Natural killer cell treated with Interleukin-12 subunit alpha and Interleukin-12 subunit beta and Interleukin-15 and Interleukin-18, amount 100 ng/mL, for 72 hours (primary cell): ENCODE measurements at regions not wholly inside any gene's neighbourhood (a gene's known extent, or its start where the extent isn't known, plus 50 kb on each side); places are given as distances from the start of the nearest gene placed in this dataset.

Experiments used
- ATAC-seq, 2 donors: fragments of 150-1000 bp; cut with Tn5 transposase in 1 of 2; sonication (Bioruptor Pico), chemical (Tn5 transposase) in 1 of 2; 2 replicates each; pipeline ENCODE4 v1.10.0; 2021
- DNase-seq: peaks from one replicate; pipeline ENCODE4 v3.0.0; 2022; ENCODE audit warnings: low spot score
- H3K27ac Mint-ChIP-seq, 2 donors: 1 replicate in 1 of 2; 2 replicates in 1 of 2; pipeline ENCODE4 v1.8.0; 2022; ENCODE audit warnings: mixed read lengths in 2 of 2, mild to moderate bottlenecking in 1 of 2, moderate library complexity in 1 of 2
- H3K27me3 Mint-ChIP-seq, 2 donors: 1 replicate in 1 of 2; 2 replicates in 1 of 2; pipeline ENCODE4 v1.8.0; 2022; ENCODE audit warnings: mixed read lengths in 2 of 2
- H3K36me3 Mint-ChIP-seq: one replicate; pipeline ENCODE4 v1.8.0; 2022; ENCODE audit warnings: mixed read lengths
- H3K4me1 Mint-ChIP-seq, 2 donors: 1 replicate in 1 of 2; 2 replicates in 1 of 2; pipeline ENCODE4 v1.8.0; 2022; ENCODE audit warnings: low read depth in 2 of 2, mixed read lengths in 2 of 2, mild to moderate bottlenecking in 1 of 2
- H3K4me3 Mint-ChIP-seq: one replicate; pipeline ENCODE4 v1.8.0; 2022; ENCODE audit warnings: mixed read lengths
- H3K9me3 Mint-ChIP-seq: 2 replicates; pipeline ENCODE4 v1.8.0; 2022; ENCODE audit warnings: mixed read lengths

DNA sequence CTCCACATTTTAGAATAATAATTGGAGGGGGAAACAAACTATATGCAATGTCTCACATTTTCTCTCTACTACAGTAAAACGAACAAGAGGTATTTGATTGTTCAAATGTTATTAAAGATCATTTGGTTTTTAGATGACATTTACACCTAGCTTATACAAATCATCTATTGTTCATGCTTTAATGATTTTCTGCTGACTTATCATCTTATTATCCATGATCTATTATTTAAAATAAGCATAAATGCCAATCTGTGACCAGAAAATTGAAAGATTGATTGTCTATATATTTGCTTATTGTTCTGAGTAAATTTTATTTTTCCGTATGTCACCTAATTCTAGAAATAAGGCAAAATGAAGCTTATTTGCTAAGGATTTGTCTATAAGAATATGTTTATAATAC, 537.2 kb downstream of the KCNJ3 start:
- no peaks in the 10 kb centered on the region for H3K27me3 Mint-ChIP-seq
- no peak for ATAC-seq
- no peak for DNase-seq
- peaks cover 5% of the 10 kb centered on the region for H3K36me3 Mint-ChIP-seq
- no peak overlapping the region for H3K4me3 Mint-ChIP-seq
- H3K4me1 Mint-ChIP-seq = no peaks in the 10 kb centered on the region
- no peak overlapping the region for H3K27ac Mint-ChIP-seq
- H3K9me3 Mint-ChIP-seq = peaks cover 12% of the 10 kb centered on the region

DNA sequence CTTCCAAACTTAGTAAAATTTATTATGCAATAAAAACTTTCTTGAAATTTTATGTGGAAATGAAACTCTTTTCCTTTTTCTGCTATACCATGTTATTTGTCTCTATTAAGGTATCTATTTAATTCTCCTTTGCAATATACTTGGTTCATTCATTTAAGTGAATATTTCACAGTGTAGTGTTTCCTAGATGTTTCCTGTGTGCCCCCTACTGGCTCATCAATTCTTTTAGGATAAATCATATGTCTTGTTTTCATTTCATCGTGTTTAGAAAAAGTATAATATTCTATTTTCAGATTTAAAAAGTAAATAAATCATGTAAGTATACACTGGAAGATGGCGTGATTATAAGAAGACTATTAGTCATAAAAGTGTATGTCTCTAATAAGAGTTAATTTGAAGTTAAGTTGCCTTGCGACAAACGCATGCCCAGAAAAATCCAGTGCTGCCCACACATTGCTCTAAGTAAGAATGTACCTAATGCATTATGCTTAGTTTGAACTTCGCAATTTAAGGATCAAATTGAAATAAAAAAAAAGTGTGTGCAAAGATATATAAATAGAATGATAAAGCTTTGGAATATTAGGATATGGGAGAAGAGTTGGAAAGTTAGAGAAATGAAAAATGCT, 525.4 kb downstream of the KCNJ3 start:
- no peak overlapping the region for H3K4me3 Mint-ChIP-seq
- no peaks in the 10 kb centered on the region for H3K27me3 Mint-ChIP-seq
- no peaks in the 10 kb centered on the region for H3K36me3 Mint-ChIP-seq
- H3K4me1 Mint-ChIP-seq = no peaks in the 10 kb centered on the region
- DNase-seq = no peak
- no peak overlapping the region for H3K27ac Mint-ChIP-seq
- ATAC-seq = no peak
- H3K9me3 Mint-ChIP-seq = peaks cover 6% of the 10 kb centered on the region

DNA sequence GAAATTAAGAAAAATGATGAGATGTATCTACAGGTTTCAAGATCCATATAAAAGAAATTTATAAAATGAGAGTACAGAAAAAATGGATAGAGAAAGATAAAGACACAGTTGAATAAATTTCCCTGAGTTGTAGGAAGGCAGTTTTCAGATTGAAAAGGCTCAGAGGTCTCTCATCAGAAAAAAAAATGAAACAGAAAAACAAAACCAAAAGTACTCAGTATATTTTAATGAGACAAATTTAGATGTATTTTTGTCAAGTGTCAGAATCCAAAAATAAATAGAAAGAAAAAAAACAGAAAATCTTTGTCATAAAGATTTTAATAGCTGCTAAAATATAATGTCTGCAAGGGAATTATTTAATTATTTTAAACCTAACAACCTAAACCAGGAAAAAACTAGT, 520.5 kb downstream of the KCNJ3 start:
- Mint-ChIP-seq H3K36me3 (no peaks in the 10 kb centered on the region), H3K27ac (no peak overlapping the region), H3K4me1 (no peaks in the 10 kb centered on the region), H3K4me3 (no peak overlapping the region), H3K27me3 (no peaks in the 10 kb centered on the region), H3K9me3 (peaks cover 19% of the 10 kb centered on the region)
- DNase-seq (no peak), ATAC-seq (no peak)

DNA sequence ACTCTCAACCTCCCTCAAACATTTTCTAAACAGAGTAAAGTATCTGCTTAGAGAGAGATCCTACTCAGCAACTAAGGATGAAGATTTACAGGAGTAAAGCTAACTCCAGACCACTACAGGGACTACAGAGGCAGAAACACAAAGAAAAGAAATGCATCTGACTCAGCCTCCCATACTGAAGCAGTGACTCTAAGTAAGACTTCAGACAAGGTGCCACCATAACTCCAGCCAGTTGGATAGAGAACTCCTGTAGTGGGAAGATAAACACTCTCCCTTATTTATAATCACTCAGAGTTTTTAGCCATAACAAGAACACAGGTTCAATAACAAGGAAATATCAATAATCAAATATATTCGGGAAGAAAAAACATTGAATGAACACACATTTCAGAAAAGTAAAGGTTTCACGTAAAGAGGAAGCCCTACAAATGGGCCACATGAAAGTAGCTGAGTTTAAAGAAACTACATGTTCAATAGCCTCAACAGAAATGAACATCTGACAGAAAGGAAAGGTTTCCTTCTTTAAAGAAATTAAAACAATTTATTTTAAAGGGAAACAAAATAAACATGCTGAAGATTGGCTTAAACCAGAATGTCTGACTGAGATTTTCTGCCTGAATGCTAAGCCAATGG, 519.9 kb downstream of the KCNJ3 start:
- Mint-ChIP-seq H3K4me3 (no peak overlapping the region), H3K27me3 (no peaks in the 10 kb centered on the region)
- ATAC-seq = no peak

DNA sequence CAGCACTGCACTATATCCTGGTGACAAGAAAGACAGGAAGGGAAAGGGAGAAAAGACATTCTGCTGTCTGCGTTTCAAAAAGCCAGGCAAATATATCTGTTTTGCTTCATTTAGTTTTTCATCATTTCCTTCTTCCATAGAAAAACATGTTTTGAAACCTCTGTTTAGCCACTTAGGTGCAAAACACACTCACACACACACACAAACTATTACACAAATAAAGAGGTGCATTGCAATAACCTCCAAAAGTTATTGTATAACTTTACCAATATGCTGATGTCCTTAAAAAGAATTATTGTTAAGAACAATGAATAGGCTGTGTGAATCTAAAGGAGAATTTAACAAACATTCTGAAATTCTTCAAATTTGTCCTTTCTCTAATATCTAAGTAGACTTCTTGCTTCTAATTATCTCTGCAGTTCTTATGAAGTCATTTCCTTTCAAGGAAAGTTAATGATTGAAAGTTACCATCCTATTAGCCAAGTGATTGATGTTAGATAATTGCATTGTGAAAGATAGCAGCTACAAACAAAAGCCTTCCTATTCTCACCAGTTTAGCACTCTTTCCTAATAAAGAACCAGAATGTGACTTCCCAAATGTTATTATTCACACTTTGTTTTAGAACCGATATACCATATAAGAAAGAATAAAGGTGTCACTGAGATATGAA, 516.7 kb downstream of the KCNJ3 start:
- no peaks in the 10 kb centered on the region for H3K36me3 Mint-ChIP-seq
- no peaks in the 10 kb centered on the region for H3K27me3 Mint-ChIP-seq
- H3K4me1 Mint-ChIP-seq = no peaks in the 10 kb centered on the region
- no peak overlapping the region for H3K27ac Mint-ChIP-seq
- no peak overlapping the region for H3K4me3 Mint-ChIP-seq
- H3K9me3 Mint-ChIP-seq = peaks cover 17% of the 10 kb centered on the region
- ATAC-seq = no peak
- no peak for DNase-seq

More for the DNA sequence above, 519.9 kb downstream of the KCNJ3 start:
- DNase-seq = no peak
- peaks cover 19% of the 10 kb centered on the region for H3K9me3 Mint-ChIP-seq
- no peaks in the 10 kb centered on the region for H3K36me3 Mint-ChIP-seq
- H3K4me1 Mint-ChIP-seq = no peaks in the 10 kb centered on the region
- H3K27ac Mint-ChIP-seq = no peak overlapping the region

DNA sequence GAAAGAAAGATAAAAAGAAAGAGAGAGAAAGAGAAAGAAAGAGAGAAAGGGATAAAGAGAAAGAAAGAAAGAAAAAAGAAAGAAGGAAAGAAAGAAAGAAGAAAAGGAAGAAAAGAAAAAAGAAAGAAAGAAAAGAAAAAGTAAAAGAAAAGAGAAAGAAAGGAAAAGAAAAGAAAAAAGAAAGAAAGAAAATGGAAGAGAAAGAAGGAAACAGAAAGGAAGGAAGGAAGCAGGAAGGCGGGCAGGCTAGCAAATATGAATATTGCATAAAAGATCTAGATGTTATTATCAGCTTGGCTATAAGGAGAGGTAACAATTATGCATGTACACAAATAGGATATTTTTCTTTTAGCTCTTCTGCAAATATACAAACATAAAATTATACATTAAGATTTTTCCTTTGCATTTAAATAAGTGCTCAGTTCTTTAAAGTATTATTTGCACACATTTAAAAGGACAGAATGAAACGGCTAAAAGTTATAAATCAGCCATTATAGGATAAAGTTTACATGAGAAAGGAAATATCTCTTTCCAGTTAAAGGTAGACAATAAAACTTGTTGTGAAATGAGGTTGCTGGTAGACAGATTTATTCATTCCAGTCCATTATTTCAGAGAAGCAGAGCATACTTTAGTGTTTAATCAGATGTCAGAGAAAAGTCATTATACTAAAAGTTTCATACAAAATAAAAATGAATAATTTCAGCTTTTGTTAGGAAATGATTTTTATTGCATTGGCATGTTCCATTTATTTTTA, 511.4 kb downstream of the KCNJ3 start:
- no peaks in the 10 kb centered on the region for H3K4me1 Mint-ChIP-seq
- no peaks in the 10 kb centered on the region for H3K27me3 Mint-ChIP-seq
- no peak for ATAC-seq

DNA sequence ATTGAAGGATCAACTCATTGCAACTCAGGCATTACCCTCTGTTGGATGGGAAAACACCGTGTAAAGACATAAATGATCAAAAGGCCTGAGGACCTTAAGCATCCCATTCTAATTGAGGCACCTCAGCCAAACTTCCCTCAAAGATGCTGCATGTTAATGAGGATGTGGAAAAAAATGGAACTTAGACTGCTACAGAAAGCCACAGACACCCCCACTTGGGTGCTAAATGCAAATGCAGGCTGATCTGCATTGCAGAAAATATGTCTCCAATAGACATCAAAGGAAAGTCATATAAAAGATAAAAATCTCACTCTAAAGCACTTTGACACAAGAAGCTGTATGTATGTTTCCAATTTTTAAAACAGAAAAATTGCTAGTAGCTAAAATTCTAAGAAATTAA, 504.7 kb downstream of the KCNJ3 start:
- no peak overlapping the region for H3K27ac Mint-ChIP-seq
- H3K27me3 Mint-ChIP-seq = no peaks in the 10 kb centered on the region
- H3K4me3 Mint-ChIP-seq = no peak overlapping the region
- H3K9me3 Mint-ChIP-seq = peaks cover 6% of the 10 kb centered on the region
- H3K4me1 Mint-ChIP-seq = no peaks in the 10 kb centered on the region
- no peak for DNase-seq
- H3K36me3 Mint-ChIP-seq = no peaks in the 10 kb centered on the region
- no peak for ATAC-seq

More for the DNA sequence above, 511.4 kb downstream of the KCNJ3 start:
- no peak for DNase-seq
- Mint-ChIP-seq H3K4me3 (no peak overlapping the region), H3K36me3 (no peaks in the 10 kb centered on the region), H3K27ac (no peak overlapping the region), H3K9me3 (peaks cover 12% of the 10 kb centered on the region)

DNA sequence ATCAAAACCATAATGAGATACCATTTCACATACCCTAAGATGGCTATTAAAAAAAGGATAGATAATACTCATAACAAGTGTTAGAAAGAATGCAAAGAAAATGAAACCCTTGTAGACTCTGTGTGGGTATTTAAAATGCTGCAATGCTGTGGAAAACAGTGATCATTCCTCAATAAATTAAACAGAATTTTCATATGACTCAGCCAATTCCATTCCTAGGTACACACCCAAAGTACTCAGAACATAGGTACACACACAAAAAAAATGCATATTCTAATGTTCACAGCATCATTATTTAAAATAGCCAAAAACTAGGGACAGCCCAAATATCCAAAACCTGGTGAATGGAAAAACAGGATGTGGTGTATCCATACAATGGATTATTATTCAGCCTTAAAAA, 502.3 kb downstream of the KCNJ3 start:
- Mint-ChIP-seq H3K4me3 (no peak overlapping the region), H3K27me3 (no peaks in the 10 kb centered on the region), H3K27ac (no peak overlapping the region), H3K9me3 (no peaks in the 10 kb centered on the region), H3K4me1 (no peaks in the 10 kb centered on the region), H3K36me3 (no peaks in the 10 kb centered on the region)
- ATAC-seq (no peak), DNase-seq (no peak)

DNA sequence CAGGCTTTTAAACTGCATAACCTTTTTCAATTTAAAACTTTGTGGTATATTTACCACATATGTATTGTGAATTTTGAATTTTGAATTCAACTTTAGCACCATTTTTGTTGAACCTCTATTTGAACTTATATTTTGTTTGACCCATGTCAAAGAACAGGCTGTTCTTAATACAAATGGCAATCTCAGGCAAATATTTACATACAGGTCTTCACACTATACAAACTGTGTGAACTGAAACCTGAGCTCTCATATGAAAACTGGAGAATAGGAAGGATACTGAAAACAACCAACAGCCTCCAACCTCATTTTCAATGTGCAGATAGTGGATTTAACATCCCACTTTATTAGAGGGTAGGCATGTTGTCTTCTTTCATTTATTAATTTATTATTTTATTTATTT, 491.8 kb downstream of the KCNJ3 start:
- Mint-ChIP-seq H3K4me1 (no peaks in the 10 kb centered on the region), H3K27ac (no peak overlapping the region), H3K27me3 (no peaks in the 10 kb centered on the region), H3K36me3 (peaks cover 12% of the 10 kb centered on the region), H3K9me3 (peaks cover 22% of the 10 kb centered on the region), H3K4me3 (no peak overlapping the region)
- ATAC-seq = no peak
- DNase-seq = no peak

DNA sequence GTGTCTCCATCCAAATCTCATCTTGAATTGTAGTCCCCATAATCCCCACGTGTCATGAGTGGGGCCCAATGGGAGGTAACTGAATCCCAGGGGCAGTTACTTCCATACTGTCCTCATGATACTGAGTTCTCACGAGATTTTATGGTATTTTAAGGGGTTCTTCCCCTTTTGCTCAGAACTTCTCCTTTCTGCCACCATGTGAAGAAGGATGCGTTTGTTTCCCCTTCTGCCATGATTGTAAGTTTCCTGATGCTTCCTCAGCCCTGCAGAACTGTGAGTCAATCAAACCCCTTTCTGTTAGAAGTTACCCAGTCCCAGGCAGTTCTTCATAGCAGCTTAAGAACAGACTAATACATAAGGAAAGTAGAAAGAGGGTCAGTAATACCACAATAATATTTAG, 480.4 kb downstream of the KCNJ3 start:
- no peak overlapping the region for H3K4me3 Mint-ChIP-seq

DNA sequence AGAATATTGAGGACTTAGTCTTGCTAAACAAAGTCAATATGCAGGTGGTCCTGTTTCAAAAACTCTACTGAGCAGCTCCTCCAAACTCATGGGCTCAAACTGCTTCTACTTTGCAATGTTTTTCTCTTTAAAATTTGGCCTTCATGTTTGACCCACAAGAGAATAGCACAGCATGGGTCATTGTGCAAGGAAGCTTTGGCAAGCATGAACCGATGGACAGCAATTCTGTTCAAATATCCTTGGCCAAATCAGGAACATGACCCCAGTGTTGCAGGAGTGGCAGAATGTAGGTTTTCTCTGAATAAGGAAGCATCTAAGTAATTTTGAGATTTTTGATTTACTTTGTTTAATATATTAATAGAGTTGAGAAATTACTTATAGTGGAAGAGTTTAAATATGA, 477.9 kb downstream of the KCNJ3 start:
- Mint-ChIP-seq H3K27ac (no peak overlapping the region), H3K27me3 (no peaks in the 10 kb centered on the region), H3K4me1 (no peaks in the 10 kb centered on the region), H3K4me3 (no peak overlapping the region), H3K36me3 (no peaks in the 10 kb centered on the region), H3K9me3 (peaks cover 1% of the 10 kb centered on the region)
- DNase-seq (no peak), ATAC-seq (no peak)

More for the DNA sequence above, 480.4 kb downstream of the KCNJ3 start:
- Mint-ChIP-seq H3K27ac (no peak overlapping the region), H3K27me3 (no peaks in the 10 kb centered on the region), H3K36me3 (no peaks in the 10 kb centered on the region), H3K9me3 (peaks cover 3% of the 10 kb centered on the region), H3K4me1 (no peaks in the 10 kb centered on the region)
- DNase-seq = no peak
- no peak for ATAC-seq

DNA sequence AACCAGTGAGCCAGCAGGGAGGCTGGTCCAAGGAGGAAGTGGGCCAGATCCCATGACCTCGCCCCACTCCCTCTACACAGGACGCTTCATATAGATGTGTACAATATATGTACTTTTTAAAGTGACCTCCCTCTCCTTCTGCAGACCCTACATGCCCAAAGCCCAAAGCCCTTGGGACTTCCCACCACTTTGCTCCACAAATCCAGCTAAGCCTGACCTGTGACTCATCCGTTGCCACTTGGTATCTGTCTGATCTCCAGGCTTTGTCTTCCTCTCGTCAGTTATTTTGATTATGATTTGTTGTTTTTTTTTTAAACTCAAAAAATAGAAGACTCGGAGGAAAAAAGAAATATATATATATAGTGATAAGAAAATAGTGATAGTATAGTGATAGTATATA, 470.8 kb downstream of the KCNJ3 start:
- H3K9me3 Mint-ChIP-seq = peaks cover 19% of the 10 kb centered on the region
- H3K27me3 Mint-ChIP-seq = no peaks in the 10 kb centered on the region
- no peaks in the 10 kb centered on the region for H3K4me1 Mint-ChIP-seq
- H3K36me3 Mint-ChIP-seq = no peaks in the 10 kb centered on the region
- ATAC-seq = no peak
- H3K27ac Mint-ChIP-seq = no peak overlapping the region
- no peak for DNase-seq
- no peak overlapping the region for H3K4me3 Mint-ChIP-seq

DNA sequence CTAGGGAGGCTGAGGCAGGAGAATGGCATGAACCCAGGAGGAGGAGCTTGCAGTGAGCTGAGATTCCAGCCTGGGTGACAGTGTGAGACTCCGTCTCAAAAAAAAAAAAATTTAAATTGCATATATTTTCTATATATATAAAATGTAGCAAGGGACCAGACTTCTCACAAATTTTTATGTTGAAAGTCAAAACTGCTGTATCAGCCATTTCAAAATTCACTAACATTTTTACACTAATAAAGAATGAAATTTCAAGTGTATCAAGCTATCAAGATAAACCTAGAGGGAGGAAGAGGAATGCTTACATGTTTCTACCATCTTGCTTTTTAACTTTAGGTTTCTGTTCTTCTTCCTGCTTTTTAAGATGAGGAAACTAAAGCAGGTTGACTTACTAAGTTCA, 464.0 kb downstream of the KCNJ3 start:
- ATAC-seq (no peak), DNase-seq (no peak)
- Mint-ChIP-seq H3K36me3 (no peaks in the 10 kb centered on the region), H3K4me1 (no peaks in the 10 kb centered on the region), H3K27ac (no peak overlapping the region), H3K4me3 (no peak overlapping the region), H3K27me3 (no peaks in the 10 kb centered on the region), H3K9me3 (peaks cover 7% of the 10 kb centered on the region)

DNA sequence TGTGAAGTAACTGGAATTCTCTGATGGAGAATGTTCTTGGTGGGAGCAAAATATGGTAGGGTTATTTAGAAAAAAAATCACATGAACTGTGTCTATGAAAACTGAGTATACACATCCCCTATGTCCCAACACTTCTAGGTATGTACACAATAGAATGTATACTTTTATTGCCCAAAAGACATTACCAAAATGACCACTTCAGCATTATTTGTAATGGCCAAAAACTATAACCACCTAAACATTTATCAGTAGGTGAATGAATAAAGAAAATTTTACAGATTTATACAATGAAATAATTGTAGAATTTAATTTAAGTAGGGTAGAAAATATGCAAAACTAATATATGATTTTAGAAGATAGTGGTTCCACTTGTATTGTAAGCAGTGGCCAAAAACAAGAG, 462.8 kb downstream of the KCNJ3 start:
- H3K4me1 Mint-ChIP-seq = no peaks in the 10 kb centered on the region
- peaks cover 10% of the 10 kb centered on the region for H3K9me3 Mint-ChIP-seq
- ATAC-seq = no peak
- no peak for DNase-seq
- no peaks in the 10 kb centered on the region for H3K36me3 Mint-ChIP-seq
- H3K27me3 Mint-ChIP-seq = no peaks in the 10 kb centered on the region
- H3K4me3 Mint-ChIP-seq = no peak overlapping the region
- H3K27ac Mint-ChIP-seq = no peak overlapping the region
